ENCODE measurements at regions not wholly inside any gene's neighbourhood (a gene's known extent, or its start where the extent isn't known, plus 50 kb on each side); places are given as distances from the start of the nearest gene placed in this dataset.
"Not testable (repeated sequence)": the region's sequence is repeated elsewhere in the genome, so short reads cannot be mapped to it uniquely, and the experiment has no call there.

DNA sequence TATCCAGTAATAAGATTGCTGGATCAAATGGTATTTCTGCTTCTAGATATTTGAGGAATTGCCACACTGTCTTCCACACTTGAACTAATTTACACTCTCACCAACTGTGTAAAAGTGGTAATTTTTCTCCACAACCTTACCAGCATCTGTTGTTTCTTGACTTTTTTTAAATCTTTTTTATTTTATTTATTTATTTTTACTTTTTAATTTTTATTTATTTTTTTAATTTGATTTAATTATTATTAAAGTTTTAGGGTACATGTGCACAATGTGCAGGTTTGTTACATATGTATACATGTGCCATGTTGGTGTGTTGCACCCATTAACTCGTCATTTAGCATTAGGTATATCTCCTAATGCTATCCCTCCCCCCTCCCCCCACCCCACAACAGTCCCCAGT, 765.9 kb upstream of the GJE1 start:
- TF ChIP-seq, protein P1, sequence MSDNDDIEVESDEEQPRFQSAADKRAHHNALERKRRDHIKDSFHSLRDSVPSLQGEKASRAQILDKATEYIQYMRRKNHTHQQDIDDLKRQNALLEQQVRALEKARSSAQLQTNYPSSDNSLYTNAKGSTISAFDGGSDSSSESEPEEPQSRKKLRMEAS (IDR thresholded peaks at IDR 0.05; ENCODE audit: low read depth, low read length), result not testable (repeated sequence)
- TF ChIP-seq, protein P2, sequence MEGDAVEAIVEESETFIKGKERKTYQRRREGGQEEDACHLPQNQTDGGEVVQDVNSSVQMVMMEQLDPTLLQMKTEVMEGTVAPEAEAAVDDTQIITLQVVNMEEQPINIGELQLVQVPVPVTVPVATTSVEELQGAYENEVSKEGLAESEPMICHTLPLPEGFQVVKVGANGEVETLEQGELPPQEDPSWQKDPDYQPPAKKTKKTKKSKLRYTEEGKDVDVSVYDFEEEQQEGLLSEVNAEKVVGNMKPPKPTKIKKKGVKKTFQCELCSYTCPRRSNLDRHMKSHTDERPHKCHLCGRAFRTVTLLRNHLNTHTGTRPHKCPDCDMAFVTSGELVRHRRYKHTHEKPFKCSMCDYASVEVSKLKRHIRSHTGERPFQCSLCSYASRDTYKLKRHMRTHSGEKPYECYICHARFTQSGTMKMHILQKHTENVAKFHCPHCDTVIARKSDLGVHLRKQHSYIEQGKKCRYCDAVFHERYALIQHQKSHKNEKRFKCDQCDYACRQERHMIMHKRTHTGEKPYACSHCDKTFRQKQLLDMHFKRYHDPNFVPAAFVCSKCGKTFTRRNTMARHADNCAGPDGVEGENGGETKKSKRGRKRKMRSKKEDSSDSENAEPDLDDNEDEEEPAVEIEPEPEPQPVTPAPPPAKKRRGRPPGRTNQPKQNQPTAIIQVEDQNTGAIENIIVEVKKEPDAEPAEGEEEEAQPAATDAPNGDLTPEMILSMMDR (IDR thresholded peaks at IDR 0.05; ENCODE audit: low read depth, low read length), result not testable (repeated sequence)
